ENCODE measurements at regions not wholly inside any gene's neighbourhood (a gene's known extent, or its start where the extent isn't known, plus 50 kb on each side); places are given as distances from the start of the nearest gene placed in this dataset.

- Mint-ChIP-seq H3K9me3 (peaks cover 0 to 2% of the 10 kb centered on the region in 2 donors), H3K4me1 (no peaks in the 10 kb centered on the region), H3K4me3 (no peak overlapping the region), H3K36me3 (no peaks in the 10 kb centered on the region), H3K27me3 (ENCODE audit: low read depth in 2 of 2) (peaks cover 0 to 2% of the 10 kb centered on the region in 2 donors), H3K27ac (no peak overlapping the region)
- DNase-seq (no peak), ATAC-seq (no peak)
- Histone ChIP-seq H3K4me1 (ENCODE audit: control insufficient read depth, insufficient read depth, low read length) (no peaks in the 10 kb centered on the region), H3K27me3 (ENCODE audit: control insufficient read depth, insufficient read depth, low read length) (no peaks in the 10 kb centered on the region), H3K36me3 (ENCODE audit: control insufficient read depth, insufficient read depth, low read length) (no peaks in the 10 kb centered on the region), H3K27ac (ENCODE audit: low read length) (no peak overlapping the region), H3K4me3 (ENCODE audit: low read length) (no peak overlapping the region), H3K9me3 (ENCODE audit: control insufficient read depth, insufficient read depth, low read length) (no peaks in the 10 kb centered on the region)
- intact Hi-C loops (cut with micrococcal nuclease), result no loop called here
- no peak for TF ChIP-seq CTCF (IDR thresholded peaks at IDR 0.05)
- WGBS (ENCODE audit: insufficient coverage), result 86% methylated on average over 3 of the region's 3 CpGs
Observed at GRCh38 chr9:115513148-115513547, 395.2 kb upstream of the TNC start.

- H3K4me1 ChIP-seq (ENCODE audit: control insufficient read depth, insufficient read depth, low read length), result no peaks in the 10 kb centered on the region
- no peaks in the 10 kb centered on the region for H3K27me3 ChIP-seq (ENCODE audit: control insufficient read depth, insufficient read depth, low read length)
- DNase-seq, result no peak
- no peak overlapping the region for H3K4me3 ChIP-seq (ENCODE audit: low read length)
- H3K4me1 Mint-ChIP-seq, result no peaks in the 10 kb centered on the region
- TF ChIP-seq CTCF (IDR thresholded peaks at IDR 0.05), result no peak
- peaks cover 0 to 2% of the 10 kb centered on the region in 2 donors for H3K27me3 Mint-ChIP-seq (ENCODE audit: low read depth in 2 of 2)
- no peak overlapping the region for H3K27ac Mint-ChIP-seq
- H3K4me3 Mint-ChIP-seq, result no peak overlapping the region
- no peak overlapping the region for H3K27ac ChIP-seq (ENCODE audit: low read length)
- H3K9me3 Mint-ChIP-seq, result peaks cover 0 to 2% of the 10 kb centered on the region in 2 donors
- no peaks in the 10 kb centered on the region for H3K36me3 ChIP-seq (ENCODE audit: control insufficient read depth, insufficient read depth, low read length)
- ATAC-seq, result no peak
- intact Hi-C loops (cut with micrococcal nuclease), result no loop called here
- no peaks in the 10 kb centered on the region for H3K36me3 Mint-ChIP-seq
- no peaks in the 10 kb centered on the region for H3K9me3 ChIP-seq (ENCODE audit: control insufficient read depth, insufficient read depth, low read length)
Observed at GRCh38 chr9:115514454-115514853, 396.5 kb upstream of the TNC start.

- intact Hi-C loops (cut with micrococcal nuclease), result no loop called here
- TF ChIP-seq CTCF (IDR thresholded peaks at IDR 0.05), result no peak
- DNase-seq, result no peak
Observed at GRCh38 chr9:115517335-115518075, 399.5 kb upstream of the TNC start.

GRCh38 chr9:115520646-115521045, 402.7 kb upstream of the TNC start:
- no peak for DNase-seq
- H3K36me3 ChIP-seq (ENCODE audit: control insufficient read depth, insufficient read depth, low read length), result no peaks in the 10 kb centered on the region
- H3K4me1 ChIP-seq (ENCODE audit: control insufficient read depth, insufficient read depth, low read length), result no peaks in the 10 kb centered on the region
- H3K27me3 Mint-ChIP-seq (ENCODE audit: low read depth in 2 of 2), result peaks cover 0 to 2% of the 10 kb centered on the region in 2 donors
- H3K27ac ChIP-seq (ENCODE audit: low read length), result no peak overlapping the region
- H3K27ac Mint-ChIP-seq, result no peak overlapping the region
- WGBS (ENCODE audit: insufficient coverage), result 61% methylated on average over 3 of the region's 3 CpGs
- H3K36me3 Mint-ChIP-seq, result no peaks in the 10 kb centered on the region
- intact Hi-C loops (cut with micrococcal nuclease), result no loop called here
- no peak overlapping the region for H3K4me3 ChIP-seq (ENCODE audit: low read length)
- no peaks in the 10 kb centered on the region for H3K27me3 ChIP-seq (ENCODE audit: control insufficient read depth, insufficient read depth, low read length)
- no peaks in the 10 kb centered on the region for H3K4me1 Mint-ChIP-seq
- ATAC-seq, result no peak
- H3K9me3 Mint-ChIP-seq, result no peaks in the 10 kb centered on the region
- TF ChIP-seq CTCF (IDR thresholded peaks at IDR 0.05), result no peak
- H3K9me3 ChIP-seq (ENCODE audit: control insufficient read depth, insufficient read depth, low read length), result no peaks in the 10 kb centered on the region
- no peak overlapping the region for H3K4me3 Mint-ChIP-seq

More at GRCh38 chr9:115517335-115518075, 399.5 kb upstream of the TNC start:
- Histone ChIP-seq H3K9me3 (ENCODE audit: control insufficient read depth, insufficient read depth, low read length) (no peaks in the 10 kb centered on the region), H3K36me3 (ENCODE audit: control insufficient read depth, insufficient read depth, low read length) (no peaks in the 10 kb centered on the region), H3K27ac (ENCODE audit: low read length) (no peak overlapping the region), H3K27me3 (ENCODE audit: control insufficient read depth, insufficient read depth, low read length) (no peaks in the 10 kb centered on the region), H3K4me1 (ENCODE audit: control insufficient read depth, insufficient read depth, low read length) (no peaks in the 10 kb centered on the region), H3K4me3 (ENCODE audit: low read length) (no peak overlapping the region)
- Mint-ChIP-seq H3K27me3 (ENCODE audit: low read depth in 2 of 2) (peaks cover 0 to 4% of the 10 kb centered on the region in 2 donors), H3K4me3 (no peak overlapping the region), H3K27ac (no peak overlapping the region), H3K4me1 (no peaks in the 10 kb centered on the region), H3K9me3 (peaks cover 0 to 2% of the 10 kb centered on the region in 2 donors), H3K36me3 (no peaks in the 10 kb centered on the region)
- ATAC-seq, result no peak

Measured in natural killer cell (primary cell).